Bronchial epithelial cell (primary cell): ENCODE measurements at regions not wholly inside any gene's neighbourhood (a gene's known extent, or its start where the extent isn't known, plus 50 kb on each side); places are given as distances from the start of the nearest gene placed in this dataset.

Source experiments
- DNase-seq: peaks from one replicate; pipeline ENCODE4 v3.0.0-alpha.2; 2010; ENCODE audit warnings: low read depth
- FAIRE-seq: peaks from 2 replicates; lab custom pipeline; 2011; peaks lifted over from hg19 to GRCh38; lab: Jason Lieb, UNC
- H3K27me3 ChIP-seq: 2 replicates; pipeline ENCODE4 v1.5.1; 2011; ENCODE audit warnings: low read length; ENCODE audit not compliant: control insufficient read depth, insufficient read depth
- H3K36me3 ChIP-seq: 2 replicates; pipeline ENCODE4 v1.5.1; 2011; ENCODE audit warnings: low read length; ENCODE audit not compliant: control insufficient read depth, insufficient read depth
- H3K4me3 ChIP-seq: 2 replicates; pipeline ENCODE4 v1.5.1; 2011; ENCODE audit warnings: mild to moderate bottlenecking, low read depth, low read length, control low read depth
- TF ChIP-seq, protein P1 (sequence below): IDR thresholded peaks from 2 replicates; pipeline ENCODE4 v1.5.1; 2011; ENCODE audit warnings: mild to moderate bottlenecking, moderate library complexity, low read length, control low read depth, inconsistent platforms; ENCODE audit not compliant: insufficient read depth, severe bottlenecking

DNA sequence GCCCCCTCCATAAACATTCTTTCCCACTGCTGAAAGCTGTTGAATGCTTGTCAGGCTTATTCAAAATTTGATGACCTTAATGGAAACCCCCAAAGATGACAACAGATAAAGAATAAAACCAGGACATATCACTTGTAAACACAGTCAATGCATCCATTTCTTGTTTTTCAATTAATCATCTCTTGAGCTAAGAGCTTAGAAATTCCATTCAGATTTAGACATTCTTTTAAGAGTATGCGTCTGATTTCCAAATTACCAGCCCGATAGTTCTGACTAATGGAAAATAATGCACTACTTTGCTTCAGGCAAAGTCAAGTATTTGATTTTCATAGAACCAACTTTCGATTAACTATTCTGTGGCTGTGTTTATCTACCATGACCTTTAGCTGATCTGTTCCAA, 100.6 kb upstream of the RUNX1 start:
- FAIRE-seq: peak; percentile 66
- Histone ChIP-seq H3K27me3 (no peaks in the 10 kb centered on the region), H3K4me3 (no peak overlapping the region), H3K36me3 (no peaks in the 10 kb centered on the region)
- TF ChIP-seq, protein P1, sequence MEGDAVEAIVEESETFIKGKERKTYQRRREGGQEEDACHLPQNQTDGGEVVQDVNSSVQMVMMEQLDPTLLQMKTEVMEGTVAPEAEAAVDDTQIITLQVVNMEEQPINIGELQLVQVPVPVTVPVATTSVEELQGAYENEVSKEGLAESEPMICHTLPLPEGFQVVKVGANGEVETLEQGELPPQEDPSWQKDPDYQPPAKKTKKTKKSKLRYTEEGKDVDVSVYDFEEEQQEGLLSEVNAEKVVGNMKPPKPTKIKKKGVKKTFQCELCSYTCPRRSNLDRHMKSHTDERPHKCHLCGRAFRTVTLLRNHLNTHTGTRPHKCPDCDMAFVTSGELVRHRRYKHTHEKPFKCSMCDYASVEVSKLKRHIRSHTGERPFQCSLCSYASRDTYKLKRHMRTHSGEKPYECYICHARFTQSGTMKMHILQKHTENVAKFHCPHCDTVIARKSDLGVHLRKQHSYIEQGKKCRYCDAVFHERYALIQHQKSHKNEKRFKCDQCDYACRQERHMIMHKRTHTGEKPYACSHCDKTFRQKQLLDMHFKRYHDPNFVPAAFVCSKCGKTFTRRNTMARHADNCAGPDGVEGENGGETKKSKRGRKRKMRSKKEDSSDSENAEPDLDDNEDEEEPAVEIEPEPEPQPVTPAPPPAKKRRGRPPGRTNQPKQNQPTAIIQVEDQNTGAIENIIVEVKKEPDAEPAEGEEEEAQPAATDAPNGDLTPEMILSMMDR: no peak
- DNase-seq: peak; percentile 90

DNA sequence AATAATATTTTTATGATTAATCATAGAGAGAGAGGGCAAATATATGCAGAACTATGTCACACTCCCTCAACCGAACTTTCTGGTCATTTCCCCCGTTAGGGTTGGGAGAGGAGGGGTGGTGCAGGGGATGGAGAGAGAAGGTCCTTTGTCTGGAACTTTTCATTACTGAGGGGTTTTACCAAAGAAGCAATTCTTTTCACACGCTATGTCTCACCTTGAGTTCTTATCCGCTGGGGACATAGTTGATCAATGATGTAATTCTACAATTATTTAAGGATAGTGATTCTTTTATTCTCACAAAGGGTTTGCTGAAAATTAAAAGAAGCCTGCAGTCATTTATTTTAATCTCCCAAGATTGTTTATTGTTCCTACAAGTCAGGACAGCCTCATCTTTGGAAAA, 98.3 kb upstream of the RUNX1 start:
- Histone ChIP-seq H3K27me3 (no peaks in the 10 kb centered on the region), H3K4me3 (no peak overlapping the region), H3K36me3 (no peaks in the 10 kb centered on the region)
- FAIRE-seq (no peak), DNase-seq (peak; percentile 42)
- TF ChIP-seq, protein P1: no peak

DNA sequence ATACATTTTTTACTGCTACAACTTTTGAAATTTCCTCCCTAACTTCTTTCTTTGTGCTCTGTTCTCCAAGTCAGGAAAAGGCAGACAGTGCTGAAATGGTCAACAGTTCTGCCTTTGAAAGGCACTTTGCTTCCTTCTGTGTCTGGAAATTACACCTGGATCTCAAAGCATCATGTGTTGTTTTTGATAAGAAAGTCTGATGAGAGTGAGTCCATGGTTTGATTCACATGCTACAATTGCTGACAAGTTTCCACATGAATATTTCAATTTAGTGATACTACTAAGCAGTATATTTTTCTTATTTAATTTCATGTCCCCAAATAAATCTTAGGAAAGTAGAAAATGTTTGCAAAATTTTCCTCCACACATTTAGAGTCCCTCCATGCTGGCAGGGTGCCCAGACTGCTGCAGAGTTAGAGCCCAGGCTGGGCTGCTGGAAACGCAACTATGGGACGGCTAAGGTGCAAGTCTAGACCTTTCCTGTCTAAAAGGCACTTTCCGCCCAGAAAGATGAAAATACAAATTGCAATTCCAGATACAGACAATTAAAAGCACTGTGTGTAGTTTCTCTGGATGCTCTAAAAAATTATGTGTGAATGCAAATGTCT, 96.6 kb upstream of the RUNX1 start:
- DNase-seq: peak; percentile 42
- Histone ChIP-seq H3K36me3 (no peaks in the 10 kb centered on the region), H3K27me3 (no peaks in the 10 kb centered on the region), H3K4me3 (no peak overlapping the region)
- FAIRE-seq: no peak
- TF ChIP-seq, protein P1: no peak

DNA sequence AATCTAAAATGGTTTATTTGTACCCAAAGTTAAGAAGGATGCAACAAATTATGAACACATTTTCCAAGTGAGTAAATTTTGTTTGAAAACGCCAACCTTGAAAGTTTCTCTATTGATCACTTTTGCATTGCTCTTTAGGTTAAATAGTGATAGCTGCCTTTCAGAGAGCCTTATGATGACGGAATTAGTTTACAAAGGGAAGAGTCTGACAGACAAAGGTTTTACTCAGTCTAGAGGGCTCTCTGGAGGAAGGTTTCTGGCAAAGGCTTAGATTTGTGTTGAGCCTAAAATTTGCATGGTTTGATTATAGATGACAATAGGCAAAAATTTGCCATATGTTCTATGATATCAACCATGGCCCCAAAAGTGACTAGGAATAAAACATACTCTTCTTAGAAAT, 95.9 kb upstream of the RUNX1 start:
- no peak for FAIRE-seq
- H3K4me3 ChIP-seq: no peak overlapping the region

DNA sequence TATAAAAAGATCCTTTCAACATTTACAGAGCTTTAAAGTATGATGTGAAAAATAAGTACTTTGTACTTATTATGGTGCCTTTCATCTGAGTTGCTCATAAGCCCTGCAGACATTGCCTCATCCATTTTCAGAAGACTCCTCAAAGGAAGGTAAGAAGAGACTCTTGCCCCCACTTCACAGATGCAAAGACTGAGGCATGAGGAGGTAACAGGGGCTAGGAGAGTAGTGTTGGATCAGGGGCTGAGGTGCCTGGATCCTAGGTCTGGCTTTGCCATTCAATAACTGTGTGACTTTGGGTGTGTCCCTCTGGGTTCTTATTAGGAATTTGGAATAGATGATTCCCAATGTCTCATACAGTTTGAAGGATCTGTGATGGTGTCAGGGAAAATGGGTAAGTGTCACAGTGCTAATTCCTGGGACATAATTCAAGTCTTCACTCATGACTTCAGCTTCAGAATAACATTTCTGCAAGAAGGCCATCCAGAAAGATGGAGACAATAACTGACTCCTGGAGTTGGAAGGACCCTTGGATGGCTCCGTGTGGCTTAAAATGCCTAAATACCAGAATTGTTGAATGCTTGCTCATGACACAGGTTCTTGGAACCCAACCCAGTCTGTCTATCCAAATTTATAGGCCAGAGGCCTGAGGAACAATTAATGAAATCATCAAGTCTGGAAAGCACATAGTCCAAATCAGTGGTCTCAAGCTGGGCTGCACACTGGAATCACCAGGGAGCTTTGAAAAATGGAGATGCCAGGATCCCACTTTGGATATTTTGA, 93.1 kb upstream of the RUNX1 start:
- H3K36me3 ChIP-seq: no peaks in the 10 kb centered on the region
- no peaks in the 10 kb centered on the region for H3K27me3 ChIP-seq
- no peak overlapping the region for H3K4me3 ChIP-seq
- FAIRE-seq (no peak), DNase-seq (no peak)
- TF ChIP-seq, protein P1: no peak

More for the DNA sequence above, 95.9 kb upstream of the RUNX1 start:
- TF ChIP-seq, protein P1: no peak
- Histone ChIP-seq H3K27me3 (no peaks in the 10 kb centered on the region), H3K36me3 (no peaks in the 10 kb centered on the region)
- DNase-seq: no peak
